ENCODE measurements at regions not wholly inside any gene's neighbourhood (a gene's known extent, or its start where the extent isn't known, plus 50 kb on each side); places are given as distances from the start of the nearest gene placed in this dataset.

GRCh38 chr13:80753866-80754265, 412.9 kb upstream of the SPRY2 start:
- Histone ChIP-seq H3K27me3 (no peaks in the 10 kb centered on the region), H3K9me3 (no peaks in the 10 kb centered on the region), H3K4me1 (no peaks in the 10 kb centered on the region), H3K4me3 (no peak overlapping the region), H3K27ac (no peak overlapping the region), H3K36me3 (no peaks in the 10 kb centered on the region)
- DNase-seq (ENCODE audit: low spot score) = no peak
- no peak for TF ChIP-seq CTCF (IDR thresholded peaks at IDR 0.05)

- Histone ChIP-seq H3K27me3 (no peaks in the 10 kb centered on the region), H3K9me3 (no peaks in the 10 kb centered on the region), H3K4me3 (no peak overlapping the region), H3K27ac (no peak overlapping the region), H3K36me3 (no peaks in the 10 kb centered on the region), H3K4me1 (no peaks in the 10 kb centered on the region)
- no peak for TF ChIP-seq CTCF (IDR thresholded peaks at IDR 0.05)
- no peak for DNase-seq (ENCODE audit: low spot score)
These were observed 410.9 kb upstream of the SPRY2 start for GRCh38 chr13:80751854-80752253.

GRCh38 chr13:80744147-80744914, 403.4 kb upstream of the SPRY2 start:
- no peaks in the 10 kb centered on the region for H3K9me3 ChIP-seq
- no peaks in the 10 kb centered on the region for H3K4me1 ChIP-seq
- no peak overlapping the region for H3K27ac ChIP-seq
- H3K27me3 ChIP-seq = no peaks in the 10 kb centered on the region
- TF ChIP-seq CTCF (IDR thresholded peaks at IDR 0.05) = no peak
- H3K4me3 ChIP-seq = no peak overlapping the region
- no peaks in the 10 kb centered on the region for H3K36me3 ChIP-seq
- DNase-seq (ENCODE audit: low spot score) = no peak

GRCh38 chr13:80742033-80742432, 401.1 kb upstream of the SPRY2 start:
- Histone ChIP-seq H3K4me1 (no peaks in the 10 kb centered on the region), H3K36me3 (no peaks in the 10 kb centered on the region), H3K27ac (no peak overlapping the region), H3K4me3 (no peak overlapping the region), H3K9me3 (peaks cover 0 to 11% of the 10 kb centered on the region in 2 donors), H3K27me3 (no peaks in the 10 kb centered on the region)
- no peak for DNase-seq (ENCODE audit: low spot score)
- no peak for TF ChIP-seq CTCF (IDR thresholded peaks at IDR 0.05)

GRCh38 chr13:80740071-80740470, 399.1 kb upstream of the SPRY2 start:
- no peak for TF ChIP-seq CTCF (IDR thresholded peaks at IDR 0.05)
- H3K4me1 ChIP-seq = no peaks in the 10 kb centered on the region
- H3K36me3 ChIP-seq = no peaks in the 10 kb centered on the region
- no peak overlapping the region for H3K27ac ChIP-seq
- no peaks in the 10 kb centered on the region for H3K27me3 ChIP-seq
- peaks cover 0 to 11% of the 10 kb centered on the region in 2 donors for H3K9me3 ChIP-seq
- DNase-seq (ENCODE audit: low spot score) = no peak
- H3K4me3 ChIP-seq = no peak overlapping the region

- H3K36me3 ChIP-seq = no peaks in the 10 kb centered on the region
- H3K27ac ChIP-seq = no peak overlapping the region
- TF ChIP-seq CTCF (IDR thresholded peaks at IDR 0.05) = no peak
- no peaks in the 10 kb centered on the region for H3K4me1 ChIP-seq
- DNase-seq (ENCODE audit: low spot score) = no peak
- H3K4me3 ChIP-seq = no peak overlapping the region
- peaks cover 0 to 11% of the 10 kb centered on the region in 2 donors for H3K9me3 ChIP-seq
- H3K27me3 ChIP-seq = no peaks in the 10 kb centered on the region
These were observed 396.6 kb upstream of the SPRY2 start for GRCh38 chr13:80737513-80737912.
